CD4-positive, alpha-beta T cell treated with Interleukin-15 for 1 hour (primary cell): ENCODE measurements at regions not wholly inside any gene's neighbourhood (a gene's known extent, or its start where the extent isn't known, plus 50 kb on each side); places are given as distances from the start of the nearest gene placed in this dataset.
"Not testable (repeated sequence)": the region's sequence is repeated elsewhere in the genome, so short reads cannot be mapped to it uniquely, and the experiment has no call there.

Experiments
- DNase-seq: peaks from one replicate; pipeline ENCODE4 v3.0.0-alpha.2; 2020

- DNase-seq = peak; percentile 17
These were observed 951.3 kb downstream of the SLITRK5 start for GRCh38 chr13:88622362-88622973.

DNA sequence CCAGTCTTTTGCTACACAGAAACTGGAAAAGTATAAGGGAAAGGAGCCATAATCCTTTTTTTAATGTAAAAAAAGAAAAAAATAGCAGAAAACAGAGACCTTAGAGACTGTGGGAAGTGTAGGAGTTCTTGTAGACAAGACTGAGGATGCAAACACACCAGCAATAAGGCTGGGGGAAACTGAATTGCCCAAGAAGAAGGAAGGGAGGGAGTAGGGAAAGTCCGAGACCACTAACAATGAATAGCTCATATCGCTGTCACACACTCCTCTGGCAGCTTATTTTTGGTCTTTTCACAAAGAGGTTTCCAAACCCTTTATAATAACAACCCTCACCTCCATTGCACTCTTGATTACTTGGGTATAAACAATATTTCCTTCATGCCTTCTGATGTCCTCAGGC, 952.0 kb downstream of the SLITRK5 start:
- DNase-seq = no peak

DNA sequence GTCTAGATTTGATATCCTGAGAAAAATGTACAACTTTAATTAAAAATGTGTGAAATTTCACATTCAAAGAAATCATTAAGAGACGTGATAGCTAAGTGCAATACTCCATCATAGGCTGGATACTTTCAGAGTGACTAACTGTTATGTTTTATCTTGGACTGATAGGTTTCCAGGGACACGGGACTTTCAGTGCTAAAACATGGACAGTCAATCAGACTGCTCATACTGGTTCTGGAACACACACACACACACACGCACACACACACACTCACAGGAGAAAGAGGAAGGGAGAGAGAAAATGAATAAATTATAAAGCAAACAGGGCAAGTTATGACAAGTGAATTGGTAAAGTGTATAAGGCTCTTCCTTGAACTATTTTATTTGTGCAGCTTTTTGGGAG, 955.9 kb downstream of the SLITRK5 start:
- no peak for DNase-seq

- DNase-seq = no peak
These were observed 957.7 kb downstream of the SLITRK5 start for GRCh38 chr13:88628882-88629281.

DNA sequence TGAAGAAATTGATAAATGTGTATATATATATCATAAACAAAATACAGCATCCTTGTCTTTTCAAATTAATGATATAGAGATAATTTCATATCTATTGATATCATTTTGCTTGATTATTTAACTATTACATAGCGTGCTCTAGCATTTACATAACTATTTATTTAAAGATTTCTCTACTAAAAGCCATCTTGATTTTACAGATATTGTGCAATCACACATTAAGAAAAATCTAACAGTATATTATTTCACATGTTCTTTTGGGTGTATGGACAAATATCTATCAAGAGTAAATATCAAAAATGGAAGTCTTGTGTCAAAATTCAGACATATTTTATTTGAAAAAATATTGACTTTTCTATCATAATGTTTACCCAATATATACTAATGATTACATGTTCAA, 966.8 kb downstream of the SLITRK5 start:
- DNase-seq = no peak

DNA sequence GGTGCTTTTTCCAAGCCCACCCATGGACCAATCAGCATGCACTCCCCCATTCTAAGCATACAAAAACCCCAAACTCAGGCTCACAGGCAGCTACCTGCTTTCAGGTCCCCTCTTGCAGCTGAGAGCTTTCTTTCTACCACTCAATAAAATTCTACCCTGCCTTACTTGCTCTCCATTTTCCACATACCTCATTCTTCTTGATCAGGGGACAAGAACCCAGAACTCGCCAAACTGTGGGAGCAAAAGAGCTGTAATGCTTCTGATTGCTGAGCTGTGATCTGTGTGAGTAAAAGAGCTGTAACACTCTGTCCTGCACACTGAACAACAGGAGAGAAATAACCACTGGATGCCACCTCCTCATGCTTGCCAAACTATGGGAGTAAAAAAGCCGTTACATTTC, 972.1 kb downstream of the SLITRK5 start:
- no peak for DNase-seq

DNA sequence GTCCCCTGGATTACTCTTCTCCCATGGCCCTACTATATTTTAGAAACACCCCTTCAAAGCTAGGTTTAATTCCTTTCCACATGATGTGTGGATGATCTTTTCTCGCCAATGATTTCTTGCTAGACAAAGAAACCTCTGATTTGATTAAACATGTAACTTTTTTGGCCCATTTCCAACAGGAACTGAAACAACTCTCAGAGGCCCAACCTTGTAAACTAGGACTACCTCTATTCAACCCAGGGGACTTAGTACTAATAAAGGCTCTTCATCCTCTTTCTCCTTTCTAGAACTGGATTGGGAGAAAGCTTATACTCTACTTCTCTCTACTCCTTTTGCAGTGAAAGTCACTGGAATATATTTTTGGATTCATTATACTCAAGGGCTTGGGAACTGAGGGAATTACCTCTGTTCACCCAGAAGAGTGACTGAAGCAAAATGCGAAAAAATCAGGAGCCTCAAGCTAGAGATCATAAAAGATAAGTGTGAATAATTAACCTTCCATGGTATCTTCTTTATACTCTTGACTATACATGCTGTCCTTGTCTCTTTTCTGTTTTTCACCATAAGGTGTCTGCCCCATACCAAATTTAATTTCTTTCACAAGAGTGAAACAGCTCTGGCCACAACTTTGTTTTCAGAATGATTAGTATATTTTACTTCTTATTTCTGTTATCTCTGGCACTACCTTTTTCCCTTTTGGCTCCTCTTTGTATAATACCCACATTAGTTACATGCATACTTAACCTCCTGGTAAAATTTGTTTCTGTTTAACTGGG, 977.6 kb downstream of the SLITRK5 start:
- no peak for DNase-seq

DNA sequence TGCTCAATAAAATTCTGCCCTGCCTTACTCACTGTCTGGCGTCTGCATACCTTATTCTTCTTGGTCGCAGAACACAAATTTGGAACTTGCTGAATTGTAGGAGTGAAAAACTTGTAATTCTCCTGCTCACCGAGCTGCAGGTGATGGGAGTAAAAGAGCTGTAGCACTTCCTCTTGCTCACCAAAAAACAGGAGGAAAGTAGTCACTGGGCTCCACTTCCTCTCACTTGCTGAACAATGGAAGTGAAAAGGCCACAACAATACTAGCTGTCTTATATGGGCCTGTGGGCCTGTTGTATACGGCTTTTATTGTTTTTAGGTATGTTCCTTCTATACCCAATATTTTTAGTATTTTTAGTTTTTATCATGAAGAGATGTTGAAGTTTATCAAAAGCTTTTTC, 978.7 kb downstream of the SLITRK5 start:
- DNase-seq = no peak

- no peak for DNase-seq
These were observed 980.4 kb downstream of the SLITRK5 start for GRCh38 chr13:88651531-88651930.

DNA sequence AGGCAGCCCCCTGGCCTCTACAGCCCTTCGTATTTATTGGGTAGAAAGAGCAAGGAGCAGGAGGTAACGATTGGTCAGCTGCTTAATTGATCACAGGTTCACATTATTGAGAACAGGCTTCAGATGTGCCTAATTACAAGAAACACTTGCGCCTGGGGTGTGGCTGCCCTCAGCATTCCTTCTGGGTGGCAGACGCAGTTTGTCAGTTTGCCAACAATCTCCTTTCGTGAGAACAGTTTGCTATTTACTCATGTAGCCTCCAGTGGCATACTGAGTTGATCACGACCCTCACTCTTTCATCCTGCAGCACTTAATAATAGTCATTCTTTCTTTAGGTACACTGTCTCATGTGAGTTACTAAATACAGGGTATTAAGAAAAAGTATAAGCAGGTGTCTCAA, 985.6 kb downstream of the SLITRK5 start:
- no peak for DNase-seq

GRCh38 chr13:88670509-88670908, 999.3 kb downstream of the SLITRK5 start:
- DNase-seq = no peak

GRCh38 chr13:88674841-88675240, 1003.7 kb downstream of the SLITRK5 start:
- DNase-seq = no peak

- DNase-seq = no peak
These were observed 1004.3 kb downstream of the SLITRK5 start for GRCh38 chr13:88675347-88675996.

DNA sequence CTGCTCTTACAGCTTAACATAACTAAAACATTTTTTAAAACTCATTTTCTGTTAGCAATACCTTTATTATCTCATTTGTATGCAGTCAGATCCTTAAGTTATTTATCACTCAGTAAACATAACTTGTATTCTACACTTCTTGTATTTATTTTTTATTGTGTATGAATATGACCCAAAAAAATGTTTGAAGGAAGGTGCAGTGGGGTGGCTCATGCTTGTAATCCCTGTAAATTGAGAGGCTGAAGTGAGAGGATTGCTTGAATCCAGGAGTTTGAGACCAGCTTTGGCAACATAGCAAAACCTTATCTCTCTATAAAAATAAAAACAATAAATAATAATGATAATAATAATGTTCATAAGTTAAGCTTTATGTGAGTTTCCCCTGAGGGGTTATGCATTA, 1004.8 kb downstream of the SLITRK5 start:
- no peak for DNase-seq

DNA sequence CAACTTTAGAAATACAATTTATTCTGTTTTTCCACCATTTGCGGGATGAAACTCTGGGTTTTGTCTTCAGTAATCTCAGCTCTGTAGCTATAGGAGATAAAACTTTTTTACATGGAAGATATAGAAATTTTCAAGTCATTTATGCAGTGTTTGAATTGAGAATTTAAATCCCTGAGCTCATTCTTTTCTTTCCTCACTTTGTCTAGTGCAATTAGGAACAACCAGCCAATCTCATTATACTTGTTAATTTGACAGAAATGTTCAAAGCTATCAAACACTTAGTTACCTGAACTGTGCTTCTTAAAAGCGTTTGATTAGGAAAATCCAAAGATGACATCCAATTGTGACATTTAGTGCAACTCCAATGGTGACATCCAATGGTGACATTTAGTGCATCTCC, 1014.3 kb downstream of the SLITRK5 start:
- no peak for DNase-seq

DNA sequence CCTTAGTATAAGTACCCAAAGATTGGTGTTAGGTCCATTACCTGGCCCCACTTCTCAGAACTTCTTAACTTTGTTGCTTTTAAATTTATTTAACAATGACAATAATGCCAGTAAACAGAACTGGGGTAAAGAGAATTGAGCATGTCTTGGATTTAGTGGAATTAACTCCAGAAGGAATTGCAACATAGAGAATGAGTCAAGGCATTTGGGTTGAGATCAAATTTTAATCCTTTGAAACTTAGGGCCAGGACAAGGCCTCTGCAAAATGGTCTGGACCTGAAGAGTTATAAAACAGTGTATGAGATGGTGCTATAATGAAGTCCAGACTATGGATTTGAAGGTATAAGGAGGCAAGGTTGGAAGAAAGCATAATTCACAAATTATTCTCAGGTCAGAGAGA, 1030.4 kb downstream of the SLITRK5 start:
- no peak for DNase-seq

GRCh38 chr13:88704600-88705275, 1033.6 kb downstream of the SLITRK5 start:
- no peak for DNase-seq

DNA sequence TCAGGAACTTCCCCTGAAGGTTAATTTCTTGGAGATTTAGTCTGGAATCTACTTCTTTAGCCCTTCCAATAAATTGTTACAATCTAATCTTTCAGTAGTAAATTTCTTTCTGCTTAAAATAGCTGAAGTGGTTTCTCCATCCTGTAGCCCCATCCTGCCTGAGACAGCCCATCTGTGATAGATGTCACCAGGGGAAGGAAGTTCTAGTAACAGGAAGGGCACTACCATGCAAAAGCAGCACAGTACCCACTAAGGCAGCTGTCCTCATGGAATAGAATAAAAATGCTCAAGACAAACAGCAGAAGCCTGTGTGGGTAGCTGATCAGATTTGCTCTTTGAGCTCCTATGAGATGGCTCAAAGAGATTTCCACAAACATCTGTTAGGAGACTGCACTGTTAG, 1036.5 kb downstream of the SLITRK5 start:
- DNase-seq = no peak

DNA sequence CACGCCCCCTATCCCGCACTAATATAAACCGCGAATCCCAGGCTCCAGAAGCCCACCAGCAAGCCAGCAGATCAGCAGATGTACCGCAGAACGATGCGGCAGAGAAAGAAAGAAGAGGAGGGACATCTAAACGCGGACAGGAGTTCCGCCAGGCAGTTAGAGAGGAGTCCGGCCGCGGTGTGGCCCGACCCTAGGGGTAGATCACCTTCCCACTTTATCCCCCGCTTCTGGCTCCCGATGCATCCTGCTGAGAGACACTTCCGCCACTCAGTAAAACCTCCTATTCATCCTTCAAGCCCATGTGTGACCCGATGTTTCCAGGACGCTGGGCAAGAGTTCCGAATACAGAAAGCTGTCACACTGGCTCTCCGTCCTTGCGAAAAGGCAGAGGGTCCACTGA, 1046.8 kb downstream of the SLITRK5 start:
- DNase-seq = no peak

GRCh38 chr13:88718781-88719180, 1047.6 kb downstream of the SLITRK5 start:
- DNase-seq = no peak

GRCh38 chr13:88726075-88726474, 1054.9 kb downstream of the SLITRK5 start:
- no peak for DNase-seq

GRCh38 chr13:88727236-88727635, 1056.1 kb downstream of the SLITRK5 start:
- DNase-seq = not testable (repeated sequence)

- no peak for DNase-seq
These were observed 1058.4 kb downstream of the SLITRK5 start for GRCh38 chr13:88729605-88730004.

DNA sequence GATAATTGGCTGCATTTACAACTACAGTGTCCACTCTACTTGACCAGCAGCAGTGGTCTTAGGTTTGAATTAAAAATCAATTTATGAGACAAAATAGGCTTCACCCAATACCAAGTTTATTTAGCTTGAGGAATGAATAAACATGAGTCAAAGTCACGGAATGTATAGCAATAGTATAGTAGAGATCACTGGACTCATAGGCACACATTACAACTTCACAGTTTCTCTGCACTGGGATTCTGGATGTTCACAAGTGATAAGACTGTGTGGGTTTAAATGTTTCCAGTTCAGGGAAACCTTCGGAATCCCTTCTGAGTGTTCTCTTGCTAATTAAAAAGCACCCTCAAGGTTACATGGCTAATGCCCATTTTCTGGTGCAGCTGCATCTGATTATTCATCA, 1064.9 kb downstream of the SLITRK5 start:
- DNase-seq = no peak
